DOHH2 (cell line): ENCODE measurements at regions not wholly inside any gene's neighbourhood (a gene's known extent, or its start where the extent isn't known, plus 50 kb on each side); places are given as distances from the start of the nearest gene placed in this dataset.

ENCODE experiments used
- CTCF ChIP-seq: fragments of 200-600 bp; sonication (generic); IDR thresholded peaks from one replicate; pipeline ENCODE4 v1.5.1; 2014; ENCODE audit warnings: antibody characterized with exemption, mild to moderate bottlenecking, low read depth, low read length; ENCODE audit not compliant: poor library complexity, severe bottlenecking
- EZH2phosphoT487 ChIP-seq: fragments of 200-600 bp; sonication (generic); IDR thresholded peaks from 2 replicates; pipeline ENCODE4 v1.6.1; 2017; ENCODE audit warnings: borderline replicate concordance, mild to moderate bottlenecking, antibody characterized with exemption, low read length, moderate library complexity, mixed read lengths

- TF ChIP-seq CTCF = no peak
- no peak for TF ChIP-seq EZH2phosphoT487
These were observed 746.0 kb downstream of the METTL4 start for GRCh38 chr18:1825296-1825695.
